Loucy (cell line): ENCODE measurements at regions not wholly inside any gene's neighbourhood (a gene's known extent, or its start where the extent isn't known, plus 50 kb on each side); places are given as distances from the start of the nearest gene placed in this dataset.

Experiments
- H2AFZ ChIP-seq: fragments of 200-600 bp; sonication (generic); 2 replicates; pipeline ENCODE4 v1.6.0; 2016; ENCODE audit warnings: antibody characterized with exemption, mild to moderate bottlenecking, low read length, moderate library complexity
- H3F3A ChIP-seq: fragments of 200-600 bp; 2 replicates; pipeline ENCODE4 v1.6.0; 2016; ENCODE audit warnings: antibody characterized with exemption, low read depth, mild to moderate bottlenecking
- H3K27me3 ChIP-seq: fragments of 200-600 bp; sonication (generic); 2 replicates; pipeline ENCODE4 v1.6.1; 2014; ENCODE audit warnings: low read length, mild to moderate bottlenecking; ENCODE audit not compliant: insufficient read depth, poor library complexity, severe bottlenecking
- H3K36me3 ChIP-seq: fragments of 200-600 bp; sonication (generic); 2 replicates; pipeline ENCODE4 v1.6.1; 2016; ENCODE audit warnings: low read length; ENCODE audit not compliant: insufficient read depth
- H3K4me1 ChIP-seq: fragments of 200-600 bp; sonication (generic); 2 replicates; pipeline ENCODE4 v1.5.1; 2014; ENCODE audit warnings: low read length, mild to moderate bottlenecking; ENCODE audit not compliant: insufficient read depth, poor library complexity, severe bottlenecking
- H3K4me2 ChIP-seq: fragments of 200-600 bp; sonication (generic); 2 replicates; pipeline ENCODE4 v1.6.0; 2014; ENCODE audit warnings: antibody characterized with exemption, low read length, low read depth, mild to moderate bottlenecking; ENCODE audit not compliant: poor library complexity, severe bottlenecking
- H3K4me3 ChIP-seq: fragments of 200-600 bp; sonication (generic); 2 replicates; pipeline ENCODE4 v1.5.1; 2014; ENCODE audit warnings: low read length, mild to moderate bottlenecking, mixed read lengths; ENCODE audit not compliant: poor library complexity, severe bottlenecking
- H3K79me2 ChIP-seq: fragments of 200-600 bp; sonication (generic); 2 replicates; pipeline ENCODE4 v1.6.1; 2014; ENCODE audit warnings: low read length; ENCODE audit not compliant: insufficient read depth
- H3K9ac ChIP-seq: fragments of 200-600 bp; sonication (generic); 2 replicates; pipeline ENCODE4 v1.6.0; 2014; ENCODE audit warnings: mild to moderate bottlenecking, low read depth, low read length, moderate library complexity; ENCODE audit not compliant: poor library complexity, severe bottlenecking
- H3K9me2 ChIP-seq: fragments of 200-600 bp; sonication (generic); replicated peaks from 2 replicates; pipeline ENCODE4 v1.6.1; 2016; ENCODE audit warnings: low read depth, low read length, mixed read lengths
- H3K9me3 ChIP-seq: fragments of 200-600 bp; sonication (generic); 2 replicates; pipeline ENCODE4 v1.6.1; 2014; ENCODE audit warnings: mild to moderate bottlenecking, antibody characterized with exemption, low read length, low read depth; ENCODE audit not compliant: insufficient read depth
- H4K20me1 ChIP-seq: fragments of 200-600 bp; sonication (generic); 2 replicates; pipeline ENCODE4 v1.6.0; 2014; ENCODE audit warnings: antibody characterized with exemption, low read length, mild to moderate bottlenecking; ENCODE audit not compliant: insufficient read depth, poor library complexity, severe bottlenecking
- EZH2phosphoT487 ChIP-seq: fragments of 200-600 bp; IDR thresholded peaks from 2 replicates; pipeline ENCODE4 v1.6.1; 2018; ENCODE audit warnings: antibody characterized with exemption, mild to moderate bottlenecking, moderate library complexity, borderline replicate concordance
- TF ChIP-seq, protein P1 (sequence below): fragments of 200-600 bp; sonication (generic); conservative IDR thresholded peaks from 2 replicates; pipeline ENCODE4 v1.5.1; 2014; ENCODE audit warnings: mild to moderate bottlenecking, antibody characterized with exemption, low read length

GRCh38 chr16:35311475-35311874, 1852.1 kb downstream of the TP53TG3F start:
- no peaks in the 10 kb centered on the region for H3K27me3 ChIP-seq
- H3K9me3 ChIP-seq, result peaks cover 10% of the 10 kb centered on the region; the same call in 1 of the 2 replicates
- H3K4me2 ChIP-seq, result no peak overlapping the region
- no peaks in the 10 kb centered on the region for H4K20me1 ChIP-seq
- TF ChIP-seq, protein P1, sequence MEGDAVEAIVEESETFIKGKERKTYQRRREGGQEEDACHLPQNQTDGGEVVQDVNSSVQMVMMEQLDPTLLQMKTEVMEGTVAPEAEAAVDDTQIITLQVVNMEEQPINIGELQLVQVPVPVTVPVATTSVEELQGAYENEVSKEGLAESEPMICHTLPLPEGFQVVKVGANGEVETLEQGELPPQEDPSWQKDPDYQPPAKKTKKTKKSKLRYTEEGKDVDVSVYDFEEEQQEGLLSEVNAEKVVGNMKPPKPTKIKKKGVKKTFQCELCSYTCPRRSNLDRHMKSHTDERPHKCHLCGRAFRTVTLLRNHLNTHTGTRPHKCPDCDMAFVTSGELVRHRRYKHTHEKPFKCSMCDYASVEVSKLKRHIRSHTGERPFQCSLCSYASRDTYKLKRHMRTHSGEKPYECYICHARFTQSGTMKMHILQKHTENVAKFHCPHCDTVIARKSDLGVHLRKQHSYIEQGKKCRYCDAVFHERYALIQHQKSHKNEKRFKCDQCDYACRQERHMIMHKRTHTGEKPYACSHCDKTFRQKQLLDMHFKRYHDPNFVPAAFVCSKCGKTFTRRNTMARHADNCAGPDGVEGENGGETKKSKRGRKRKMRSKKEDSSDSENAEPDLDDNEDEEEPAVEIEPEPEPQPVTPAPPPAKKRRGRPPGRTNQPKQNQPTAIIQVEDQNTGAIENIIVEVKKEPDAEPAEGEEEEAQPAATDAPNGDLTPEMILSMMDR, result no peak
- no peak for TF ChIP-seq EZH2phosphoT487
- no peak overlapping the region for H3K4me3 ChIP-seq
- H3K36me3 ChIP-seq, result no peaks in the 10 kb centered on the region
- no peaks in the 10 kb centered on the region for H3K9me2 ChIP-seq
- H3K9ac ChIP-seq, result no peak overlapping the region
- H3K79me2 ChIP-seq, result no peaks in the 10 kb centered on the region
- H2AFZ ChIP-seq, result no peak overlapping the region
- H3F3A ChIP-seq, result no peaks in the 10 kb centered on the region
- no peaks in the 10 kb centered on the region for H3K4me1 ChIP-seq

DNA sequence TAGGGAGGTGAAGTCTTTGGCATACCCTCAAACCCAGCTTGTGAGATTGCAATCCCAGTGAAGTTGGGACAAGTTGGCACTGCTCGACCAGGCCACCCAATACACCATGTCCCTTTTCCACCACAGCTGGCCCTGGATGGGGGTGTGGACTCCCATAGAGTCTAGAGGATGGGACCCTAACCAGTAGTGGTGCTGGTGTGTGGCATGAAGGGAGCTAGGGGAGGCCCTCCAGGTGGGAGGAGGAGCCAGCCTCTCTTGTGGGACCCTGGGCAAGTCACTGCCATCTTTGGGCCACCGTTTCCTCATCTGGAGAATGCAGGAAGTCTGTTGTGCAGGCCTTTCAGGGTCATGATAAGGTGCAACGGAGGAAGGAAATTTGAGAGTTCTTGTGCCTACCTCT, 1854.9 kb downstream of the TP53TG3F start:
- peaks cover 10% of the 10 kb centered on the region; the same call in 1 of the 2 replicates for H3K9me3 ChIP-seq

DNA sequence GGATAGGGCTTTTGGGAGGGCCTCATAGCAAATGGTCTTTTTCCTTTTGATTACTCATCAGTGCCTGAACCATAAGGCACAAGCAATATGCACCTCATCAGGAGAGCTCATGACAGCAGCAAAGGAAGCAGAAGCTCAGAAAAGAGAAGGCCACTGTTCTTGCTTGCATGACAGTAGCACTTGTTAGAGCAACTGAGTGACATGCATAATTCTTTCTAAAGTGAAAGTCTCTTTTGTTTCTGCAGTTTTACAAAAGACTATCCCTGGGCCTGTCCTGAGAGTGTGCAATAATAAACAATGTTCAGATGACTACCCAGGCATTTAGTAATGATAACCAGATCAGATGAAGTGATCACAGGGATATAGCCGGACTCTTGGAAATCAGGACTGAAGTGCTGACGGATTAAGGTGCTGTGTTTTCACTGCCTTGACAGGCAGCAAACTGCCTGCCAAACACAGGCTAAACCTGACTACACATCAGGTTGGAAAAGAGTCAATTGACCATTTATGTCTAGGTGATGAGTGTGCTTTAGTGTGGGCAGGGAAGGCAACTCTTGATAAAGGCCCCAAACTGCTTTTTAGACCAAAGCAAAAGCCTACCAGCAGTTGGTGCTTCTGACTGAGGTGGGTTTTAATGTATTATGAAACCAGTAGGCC, 1860.3 kb downstream of the TP53TG3F start:
- Histone ChIP-seq H3K4me1 (no peaks in the 10 kb centered on the region), H3K36me3 (no peaks in the 10 kb centered on the region), H3K9ac (no peak overlapping the region), H3K27me3 (no peaks in the 10 kb centered on the region), H4K20me1 (no peaks in the 10 kb centered on the region), H3K9me2 (no peaks in the 10 kb centered on the region), H3K9me3 (no peaks in the 10 kb centered on the region; the same call in 1 of the 2 replicates), H3K4me3 (no peak overlapping the region), H3K79me2 (no peaks in the 10 kb centered on the region), H3K4me2 (no peak overlapping the region), H3F3A (no peaks in the 10 kb centered on the region), H2AFZ (no peak overlapping the region)
- no peak for TF ChIP-seq EZH2phosphoT487
- TF ChIP-seq, protein P1, result no peak

More for the DNA sequence above, 1854.9 kb downstream of the TP53TG3F start:
- Histone ChIP-seq H2AFZ (no peak overlapping the region), H3K36me3 (no peaks in the 10 kb centered on the region), H4K20me1 (no peaks in the 10 kb centered on the region), H3K9ac (no peak overlapping the region), H3K79me2 (no peaks in the 10 kb centered on the region), H3K4me3 (no peak overlapping the region), H3K9me2 (no peaks in the 10 kb centered on the region), H3K4me1 (no peaks in the 10 kb centered on the region), H3K4me2 (no peak overlapping the region), H3F3A (no peaks in the 10 kb centered on the region), H3K27me3 (no peaks in the 10 kb centered on the region)
- no peak for TF ChIP-seq EZH2phosphoT487
- TF ChIP-seq, protein P1, result no peak
